HepG2 (cell line): ENCODE measurements at regions not wholly inside any gene's neighbourhood (a gene's known extent, or its start where the extent isn't known, plus 50 kb on each side); places are given as distances from the start of the nearest gene placed in this dataset.

Source experiments
- CTCF ChIP-seq: sonication (generic); formaldehyde crosslinking; IDR thresholded peaks from 2 replicates; pipeline ENCODE4 v1.5.0; 2020; ENCODE audit warnings: mild to moderate bottlenecking, missing genetic modification reagents, moderate library complexity
- EP300 ChIP-seq, 3 experiments: sonication (generic) in 1 of 3; formaldehyde crosslinking in 1 of 3; IDR thresholded peaks; 2 replicates each; pipeline versions ENCODE4 v1.5.1 to v1.6.1; 2011 to 2020; ENCODE audit warnings: low read depth in 2 of 3, low read length in 2 of 3, borderline replicate concordance in 1 of 3, improper control_type of control experiment in 1 of 3, mild to moderate bottlenecking in 1 of 3, missing genetic modification reagents in 1 of 3, moderate library complexity in 1 of 3
- HNRNPUL1 ChIP-seq: fragments of 200-400 bp; formaldehyde crosslinking; IDR thresholded peaks from 2 replicates; pipeline ENCODE4 v1.6.1; 2017; ENCODE audit warnings: low read depth, mild to moderate bottlenecking, low read length, moderate library complexity
- MAFK ChIP-seq, 2 experiments: IDR thresholded peaks in 1 of 2; conservative IDR thresholded peaks in 1 of 2; 2 replicates each; pipeline ENCODE4 v1.6.1; 2011; ENCODE audit warnings: improper control_type of control experiment in 2 of 2, low read length in 2 of 2
- MTF1 ChIP-seq: sonication (generic); formaldehyde crosslinking; IDR thresholded peaks from 2 replicates; pipeline ENCODE4 v1.5.0; 2020; ENCODE audit warnings: missing genetic modification reagents
- SKI ChIP-seq: fragments of 450-650 bp; IDR thresholded peaks from one replicate; pipeline ENCODE4 v1.6.1; 2018; ENCODE audit warnings: mild to moderate bottlenecking; ENCODE audit not compliant: partially characterized antibody
- ZFX ChIP-seq: sonication (generic); formaldehyde crosslinking; IDR thresholded peaks from 2 replicates; pipeline ENCODE4 v1.4.0; 2020; ENCODE audit warnings: mild to moderate bottlenecking, low read depth, missing genetic modification reagents, moderate library complexity
- ZNF564 ChIP-seq: sonication (generic); formaldehyde crosslinking; IDR thresholded peaks from 2 replicates; pipeline ENCODE4 v1.8.1; 2023; ENCODE audit warnings: mild to moderate bottlenecking, missing genetic modification reagents
- ZNF605 ChIP-seq: sonication (generic); formaldehyde crosslinking; IDR thresholded peaks from 2 replicates; pipeline ENCODE4 v1.8.0; 2022; ENCODE audit warnings: mild to moderate bottlenecking, missing genetic modification reagents

- no peak for TF ChIP-seq ZNF564 (CRISPR knock-in tag)
- no peak for TF ChIP-seq SKI
- TF ChIP-seq CTCF (CRISPR knock-in tag) = no peak
- TF ChIP-seq MAFK (conservative IDR thresholded peaks at IDR 0.05 in 1 of 2, IDR thresholded peaks at IDR 0.05 in 1 of 2; ENCODE audit: low read length in 2 of 2) = no peak
- TF ChIP-seq ZNF605 (CRISPR knock-in tag) = no peak
- TF ChIP-seq EP300 (IDR thresholded peaks at IDR 0.05; ENCODE audit: low read depth in 2 of 2, low read length in 2 of 2) = no peak
- no peak for TF ChIP-seq EP300 (CRISPR knock-in tag; IDR thresholded peaks at IDR 0.05; ENCODE audit: borderline replicate concordance)
- no peak for TF ChIP-seq HNRNPUL1
- TF ChIP-seq MTF1 (CRISPR knock-in tag) = no peak
- TF ChIP-seq ZFX (CRISPR knock-in tag) = no peak
Measured at GRCh38 chr7:55273186-55273980, 91.8 kb upstream of the LANCL2 start.
